GM18951 (cell line): ENCODE measurements at regions not wholly inside any gene's neighbourhood (a gene's known extent, or its start where the extent isn't known, plus 50 kb on each side); places are given as distances from the start of the nearest gene placed in this dataset.

Experiments
- POLR2A ChIP-seq: IDR thresholded peaks from 4 replicates; pipeline ENCODE4 v1.6.1; 2011; ENCODE audit warnings: mild to moderate bottlenecking; ENCODE audit not compliant: insufficient read length, insufficient read depth; ENCODE audit errors: extremely low read depth
- in situ Hi-C: fragments of 300-500 bp; cut with MboI; formaldehyde crosslinking; loops from one replicate; pipeline ENCODE4 v1.12.0; 2022; ENCODE audit warnings: low sequenced_read_pairs, mixed read lengths, inconsistent platforms; ENCODE audit not compliant: unreplicated experiment

- no peak for TF ChIP-seq POLR2A
- in situ Hi-C loops = no loop called here
These were observed 261.8 kb downstream of the GAS1 start for GRCh38 chr9:86685556-86685955.

- in situ Hi-C loops = no loop called here
- TF ChIP-seq POLR2A = no peak
These were observed 263.2 kb downstream of the GAS1 start for GRCh38 chr9:86684148-86684547.

DNA sequence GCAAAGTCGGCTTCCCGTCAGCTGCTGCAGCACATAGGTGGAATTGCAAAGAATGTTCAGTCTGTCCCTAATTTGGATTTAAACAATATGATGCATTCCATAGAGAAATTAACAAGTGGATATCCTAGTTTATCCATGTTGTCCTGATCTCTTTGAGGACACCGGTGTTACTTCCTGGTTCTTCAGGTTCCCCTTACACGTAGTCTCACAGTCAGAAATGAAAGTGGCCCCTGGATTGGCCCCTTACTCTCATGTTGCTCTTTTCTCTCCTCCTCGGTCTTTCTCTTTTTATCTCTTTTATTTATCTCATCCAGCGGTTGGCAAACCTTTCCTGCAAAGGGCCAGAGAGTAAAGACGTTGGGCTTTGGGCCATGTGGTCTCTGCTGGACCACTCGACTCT is 265.1 kb downstream of the GAS1 start:
- in situ Hi-C loops = no loop called here
- no peak for TF ChIP-seq POLR2A

GRCh38 chr9:86679909-86680308 is 267.4 kb downstream of the GAS1 start:
- in situ Hi-C loops = no loop called here

GRCh38 chr9:86676396-86676795 is 270.9 kb downstream of the GAS1 start:
- in situ Hi-C loops = no loop called here

More at GRCh38 chr9:86679909-86680308, 267.4 kb downstream of the GAS1 start:
- no peak for TF ChIP-seq POLR2A

DNA sequence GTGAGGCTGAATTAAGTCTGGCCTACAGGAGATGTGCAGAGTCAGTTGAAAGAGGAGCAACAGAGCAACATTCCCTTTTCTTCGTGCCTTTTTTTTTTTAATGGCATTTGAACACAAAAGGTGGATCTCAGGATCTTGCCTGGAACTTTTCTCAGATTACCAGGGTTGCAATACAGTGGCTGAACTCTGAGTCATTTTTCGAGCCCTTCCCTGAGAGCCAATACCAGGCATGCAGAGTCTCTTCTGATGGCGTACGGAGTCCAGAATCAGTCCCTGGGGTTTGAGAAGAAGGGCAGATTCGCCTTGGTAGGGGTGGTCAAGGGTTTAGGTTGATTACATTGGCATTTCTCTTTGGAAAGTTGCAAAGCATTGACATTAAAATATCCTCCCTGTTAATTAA is 271.5 kb downstream of the GAS1 start:
- no peak for TF ChIP-seq POLR2A
- in situ Hi-C loops = no loop called here

More at GRCh38 chr9:86676396-86676795, 270.9 kb downstream of the GAS1 start:
- no peak for TF ChIP-seq POLR2A

DNA sequence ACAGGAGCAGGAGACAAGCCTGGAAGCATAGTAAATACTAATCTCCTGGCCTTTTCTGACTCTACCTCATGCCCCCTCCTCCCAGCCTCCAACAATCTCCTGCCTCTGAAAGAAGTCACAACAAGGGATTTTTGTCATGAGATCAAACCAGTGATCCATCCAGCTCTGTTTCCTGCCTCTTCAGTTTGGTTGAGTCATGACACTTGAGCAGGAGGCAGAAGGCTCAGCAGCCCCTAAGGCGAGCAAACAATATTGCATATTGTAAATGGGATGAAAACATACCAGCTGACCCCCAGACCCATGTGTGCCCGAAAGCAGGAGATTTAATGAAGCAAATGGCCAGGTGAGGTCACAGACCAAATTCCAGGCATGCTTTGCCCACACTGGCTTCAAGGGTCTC is 272.8 kb downstream of the GAS1 start:
- no peak for TF ChIP-seq POLR2A
- in situ Hi-C loops = no loop called here

DNA sequence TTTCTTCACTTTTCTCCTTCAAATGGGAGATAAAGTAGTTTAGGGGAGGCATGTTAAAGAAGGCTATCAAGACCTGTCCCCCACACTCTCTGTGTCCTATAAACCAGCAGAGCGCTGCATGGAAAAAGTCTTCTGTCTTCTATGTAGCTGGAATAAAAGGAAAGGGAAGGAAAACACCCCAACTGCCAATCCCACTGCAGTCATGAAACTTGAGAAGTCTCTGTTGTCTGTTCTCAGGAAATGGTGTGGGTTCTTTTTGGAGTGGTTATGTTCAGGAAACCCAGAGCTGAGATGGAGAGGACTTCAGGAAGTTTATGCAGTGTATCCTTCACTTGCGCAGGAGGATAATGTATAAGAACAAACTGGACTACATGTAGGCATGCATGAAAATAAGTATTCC is 274.3 kb downstream of the GAS1 start:
- no peak for TF ChIP-seq POLR2A
- in situ Hi-C loops = no loop called here

DNA sequence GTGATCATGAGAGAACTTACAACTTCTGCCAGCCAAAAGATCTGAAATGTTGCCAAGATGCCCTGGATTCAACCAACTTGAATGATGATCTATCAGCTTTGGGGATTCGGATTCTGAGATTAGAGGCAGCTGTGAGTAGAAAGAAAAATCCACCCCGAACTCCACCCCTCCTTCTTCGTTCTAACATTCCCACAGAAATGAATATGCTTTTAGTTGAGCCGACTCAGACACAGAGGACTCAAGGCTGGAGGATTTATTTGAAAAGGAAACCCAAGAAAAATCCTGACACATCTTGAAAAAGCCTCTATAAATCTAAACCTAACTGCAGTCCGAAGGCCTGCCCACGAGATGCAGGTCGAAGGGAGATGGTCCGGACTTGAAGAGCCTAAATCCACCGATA is 275.0 kb downstream of the GAS1 start:
- TF ChIP-seq POLR2A = no peak
- in situ Hi-C loops = no loop called here

DNA sequence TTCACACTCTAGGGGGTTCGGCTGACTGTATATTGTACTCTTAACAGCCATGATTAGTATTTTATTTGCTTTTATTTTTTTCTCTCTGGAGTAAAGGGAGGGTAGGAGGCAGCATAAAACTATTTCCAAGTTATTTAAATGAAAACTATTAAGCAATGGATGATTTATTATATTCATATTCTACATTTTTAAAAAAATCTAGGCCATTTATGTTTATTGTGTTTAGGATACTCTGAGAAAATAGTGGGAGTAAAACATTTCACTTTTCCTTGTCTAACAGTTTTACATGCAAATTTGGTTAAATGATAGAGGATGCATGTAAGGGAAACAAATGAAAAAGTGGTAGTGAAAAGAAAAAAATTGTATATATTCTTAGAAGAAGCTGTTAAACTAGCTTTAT is 276.3 kb downstream of the GAS1 start:
- TF ChIP-seq POLR2A = no peak
- in situ Hi-C loops = no loop called here

GRCh38 chr9:86670536-86670935 is 276.8 kb downstream of the GAS1 start:
- in situ Hi-C loops = no loop called here

GRCh38 chr9:86670076-86670475 is 277.2 kb downstream of the GAS1 start:
- no peak for TF ChIP-seq POLR2A
- in situ Hi-C loops = no loop called here

More at GRCh38 chr9:86670536-86670935, 276.8 kb downstream of the GAS1 start:
- TF ChIP-seq POLR2A = no peak

DNA sequence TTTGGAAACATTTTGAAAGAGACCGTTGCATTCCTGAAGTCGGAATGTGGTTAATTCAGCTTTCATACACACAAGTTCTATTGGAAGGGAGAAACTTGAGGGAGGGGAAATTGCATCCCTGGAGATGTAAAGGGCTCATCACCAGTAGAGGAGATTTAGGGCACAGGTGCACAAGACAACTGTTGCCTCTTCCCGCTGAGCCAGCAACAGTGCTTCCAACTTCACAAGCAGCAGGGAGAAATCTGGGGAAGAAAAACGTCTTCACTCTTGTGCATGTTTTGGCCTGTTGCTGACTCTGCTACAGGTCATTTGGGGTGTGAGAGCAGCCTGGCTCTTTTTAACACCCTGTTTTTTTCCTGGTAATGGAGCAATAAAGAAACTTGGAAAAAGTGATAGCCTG is 277.9 kb downstream of the GAS1 start:
- in situ Hi-C loops = no loop called here

DNA sequence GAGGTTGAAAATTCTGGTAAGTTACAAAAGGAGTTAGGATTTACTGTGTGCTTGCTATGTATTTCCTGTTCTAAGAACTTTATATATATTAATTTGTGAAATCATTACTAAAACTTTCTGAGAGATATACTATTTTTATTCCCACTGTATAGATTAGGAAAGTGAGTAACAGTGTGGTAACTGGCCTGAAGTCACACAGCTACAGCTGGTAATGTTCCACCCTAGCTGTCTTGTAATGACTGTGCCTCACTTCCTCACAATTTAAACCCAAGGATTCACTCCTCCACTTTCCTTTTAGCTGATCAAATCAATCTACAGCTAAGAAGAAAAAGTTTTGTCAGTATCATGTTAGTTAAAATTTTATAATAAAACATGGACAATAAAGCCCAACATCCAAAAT is 278.8 kb downstream of the GAS1 start:
- TF ChIP-seq POLR2A = no peak
- in situ Hi-C loops = no loop called here

More for the DNA sequence above, 277.9 kb downstream of the GAS1 start:
- TF ChIP-seq POLR2A = no peak

DNA sequence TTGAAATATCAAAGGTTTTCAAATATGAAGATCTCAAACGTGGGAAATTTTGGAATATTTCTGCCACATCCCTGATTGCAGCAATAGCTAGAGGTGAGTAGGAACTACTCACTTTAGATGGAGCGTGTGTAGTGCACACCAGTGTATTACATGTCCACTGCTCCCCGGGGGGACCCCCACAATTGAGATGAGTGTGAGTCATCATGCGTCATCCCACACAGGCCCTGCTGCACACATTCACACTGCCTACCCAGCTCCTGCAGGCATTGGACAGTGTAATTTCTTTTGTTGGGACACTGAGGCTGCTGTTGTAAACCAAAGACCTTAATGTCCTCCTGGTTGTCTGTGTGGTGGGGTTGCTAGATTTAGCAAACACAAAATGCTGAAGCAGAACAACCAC is 280.0 kb downstream of the GAS1 start:
- TF ChIP-seq POLR2A = no peak
- in situ Hi-C loops = no loop called here
